HG02623 (cell line): ENCODE measurements at regions not wholly inside any gene's neighbourhood (a gene's known extent, or its start where the extent isn't known, plus 50 kb on each side); places are given as distances from the start of the nearest gene placed in this dataset.

ENCODE experiments used
- ATAC-seq: cut with Tn5 transposase; IDR thresholded peaks from one replicate; pipeline ENCODE4 v1.9.1; 2021; ENCODE audit warnings: moderate library complexity; ENCODE audit not compliant: unreplicated experiment

DNA sequence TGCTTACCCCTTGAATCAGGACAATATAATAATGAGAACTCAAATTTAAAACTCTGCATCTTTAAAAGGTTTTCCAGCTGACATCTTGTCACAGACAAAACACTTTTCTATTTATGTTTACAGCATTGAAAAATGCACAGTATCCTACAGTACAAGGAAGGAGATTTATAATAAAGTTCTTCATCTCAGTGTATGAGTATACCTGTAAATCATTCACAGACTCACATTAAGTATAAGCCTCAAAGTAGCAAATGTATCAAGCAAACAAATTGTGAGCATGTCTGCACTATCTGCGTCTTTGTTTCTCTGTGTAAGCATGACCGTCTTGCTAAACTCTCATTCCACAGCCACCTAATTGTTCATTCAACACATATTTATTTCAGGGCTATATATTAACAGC lies 52.8 kb downstream of the PPP1R2C start:
- ATAC-seq: no peak

DNA sequence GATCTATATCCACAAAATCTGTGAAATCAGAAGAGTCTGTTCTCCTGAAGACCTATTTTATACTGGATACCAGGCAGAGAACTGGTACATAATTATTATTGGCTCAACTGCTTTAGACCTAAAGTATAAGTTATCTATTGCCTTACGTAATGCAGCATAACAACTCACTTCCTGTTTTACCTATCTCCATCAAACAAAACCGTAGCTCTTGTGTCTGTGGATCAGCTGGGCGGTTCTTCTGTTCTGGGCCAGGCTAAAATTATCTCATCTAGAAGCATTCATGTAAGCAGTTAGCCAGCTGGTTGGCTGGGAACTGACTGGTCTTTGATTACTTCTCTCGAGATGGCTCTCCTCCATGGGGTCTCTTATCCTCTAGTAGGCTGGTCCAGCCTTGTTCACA lies 57.8 kb downstream of the PPP1R2C start:
- no peak for ATAC-seq

DNA sequence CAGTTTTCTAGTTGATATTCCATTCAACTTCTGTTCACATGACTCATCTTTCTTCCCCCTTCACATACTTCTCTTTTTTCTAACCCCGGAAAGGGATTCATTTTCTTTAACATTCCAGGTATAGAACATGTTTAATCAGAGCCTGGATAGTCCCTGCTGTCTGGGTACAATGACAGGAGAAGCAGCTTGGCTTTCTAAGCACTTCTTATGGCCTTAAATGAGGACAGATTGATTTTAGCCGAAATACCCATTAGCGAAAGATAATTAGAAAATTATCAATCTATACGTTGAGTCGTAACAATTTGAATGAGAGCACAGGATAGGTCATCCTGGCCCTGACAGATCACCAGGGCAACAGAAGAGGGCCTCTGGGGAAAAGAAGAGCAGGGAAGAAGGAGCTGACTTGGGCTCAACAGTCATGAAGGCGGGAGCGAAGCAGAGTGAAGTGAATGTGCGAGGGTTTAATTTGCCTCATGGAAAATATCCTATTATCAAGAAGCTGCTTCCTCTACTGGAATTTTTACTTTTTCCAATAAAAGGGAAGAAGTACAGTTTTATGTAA lies 62.2 kb downstream of the PPP1R2C start:
- no peak for ATAC-seq

DNA sequence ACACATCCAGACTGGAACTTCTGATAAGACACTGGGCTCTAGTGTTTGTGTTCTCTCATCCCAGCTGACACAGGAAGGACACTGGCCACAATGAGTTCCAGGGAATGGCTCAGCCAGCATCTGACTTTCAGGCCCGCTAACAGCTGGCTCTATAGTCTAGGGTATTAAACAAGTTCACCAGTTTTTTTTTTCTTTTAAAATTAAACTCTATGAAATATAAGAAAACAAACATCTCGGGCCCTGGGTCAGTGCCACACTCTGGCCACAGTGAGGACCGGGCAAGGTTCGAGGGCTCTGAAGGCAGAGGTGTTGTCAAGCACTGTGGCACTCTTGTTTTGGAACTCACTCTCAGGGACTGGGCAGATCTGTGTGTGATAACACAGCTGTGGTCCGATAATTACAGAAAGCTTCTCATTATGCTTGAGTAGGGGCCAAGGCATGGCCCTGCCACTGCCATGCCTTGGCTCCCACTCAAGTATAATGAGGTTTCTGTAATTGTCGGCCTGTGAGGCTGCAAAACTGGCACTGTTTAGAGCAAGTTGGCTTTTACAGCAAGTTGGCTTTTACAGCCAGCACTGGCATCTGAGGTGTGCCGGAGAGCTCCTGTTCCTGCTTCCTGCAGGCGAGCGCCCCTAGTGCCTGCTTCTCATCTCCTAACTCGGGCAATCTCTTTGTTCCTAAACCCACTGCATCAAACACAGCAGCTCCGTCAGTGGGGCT lies 62.8 kb downstream of the PPP1R2C start:
- ATAC-seq: peak; percentile 48

DNA sequence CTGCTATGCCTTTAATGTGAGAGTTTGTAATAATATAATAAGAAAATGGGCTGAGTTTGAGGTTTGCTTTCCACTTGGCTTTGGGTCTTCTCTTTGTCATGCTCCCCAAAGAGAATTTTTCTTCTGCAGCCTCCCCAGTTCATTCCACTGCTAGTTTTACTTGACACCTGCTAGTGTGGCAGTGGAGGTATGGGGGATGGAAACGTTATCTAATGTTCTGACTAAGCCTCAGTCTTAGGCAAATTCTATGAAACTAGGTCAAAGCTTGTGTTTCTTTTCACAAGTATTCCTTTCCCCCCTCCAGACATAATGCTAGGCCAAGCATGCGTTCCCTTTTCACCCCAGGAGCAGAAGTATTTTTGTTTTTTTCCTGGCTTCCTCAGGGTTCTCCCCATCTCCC lies 67.5 kb downstream of the PPP1R2C start:
- ATAC-seq: no peak

DNA sequence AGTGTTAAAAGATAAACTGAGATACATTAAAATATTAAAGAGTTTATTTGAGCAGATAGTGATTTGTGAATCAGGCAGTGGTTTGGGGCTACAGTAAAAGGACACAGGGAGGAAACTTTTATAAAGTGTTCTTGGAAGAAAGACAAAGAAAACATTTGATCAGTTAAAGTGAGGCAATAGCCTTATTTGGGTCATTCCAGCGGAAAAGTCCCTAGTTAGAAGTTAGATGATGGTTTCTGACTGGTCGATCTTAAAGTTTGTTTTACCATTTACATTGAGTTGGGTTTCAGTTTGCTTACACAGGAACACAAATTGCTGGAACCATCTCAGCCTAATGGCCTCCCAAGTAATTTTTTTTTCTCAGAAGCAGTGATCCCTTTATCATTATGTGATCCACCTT lies 69.7 kb downstream of the PPP1R2C start:
- ATAC-seq: no peak

DNA sequence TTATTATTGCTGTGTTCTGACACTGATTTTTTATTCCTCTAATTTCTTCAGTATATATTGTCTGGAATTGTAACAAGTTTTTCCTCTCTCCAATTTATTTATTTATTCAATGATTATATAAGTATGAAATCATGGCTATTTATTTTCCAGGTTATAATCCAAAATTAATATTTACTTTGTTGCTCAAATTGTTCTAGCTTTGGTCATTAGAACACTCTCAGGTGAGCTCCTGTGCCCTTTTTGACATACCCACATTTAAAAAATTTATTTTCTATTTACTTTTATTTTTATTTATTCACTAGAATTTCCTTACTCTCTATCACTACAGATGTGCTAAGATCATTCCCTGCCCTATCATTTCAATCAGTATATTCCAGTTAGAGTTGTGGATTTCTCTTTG lies 70.2 kb downstream of the PPP1R2C start:
- no peak for ATAC-seq

DNA sequence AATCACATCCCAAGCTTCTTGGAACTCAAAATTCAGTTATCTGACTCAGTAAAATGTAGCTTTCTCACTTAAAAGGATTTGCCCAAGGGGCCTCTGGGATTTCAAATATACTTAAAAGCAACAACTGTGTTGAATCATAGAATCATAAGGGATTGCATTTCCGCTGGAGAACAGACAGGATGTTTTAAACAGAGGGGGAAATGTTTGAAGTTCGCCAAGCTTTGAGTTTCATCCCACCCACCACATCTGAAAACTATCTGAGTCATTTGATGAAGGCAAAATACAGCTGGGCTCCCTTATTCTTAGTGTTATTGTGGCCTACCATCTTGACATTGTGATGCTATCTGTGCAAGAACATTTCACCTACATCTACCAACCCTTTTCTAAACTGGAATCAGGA lies 73.5 kb downstream of the PPP1R2C start:
- ATAC-seq: no peak

DNA sequence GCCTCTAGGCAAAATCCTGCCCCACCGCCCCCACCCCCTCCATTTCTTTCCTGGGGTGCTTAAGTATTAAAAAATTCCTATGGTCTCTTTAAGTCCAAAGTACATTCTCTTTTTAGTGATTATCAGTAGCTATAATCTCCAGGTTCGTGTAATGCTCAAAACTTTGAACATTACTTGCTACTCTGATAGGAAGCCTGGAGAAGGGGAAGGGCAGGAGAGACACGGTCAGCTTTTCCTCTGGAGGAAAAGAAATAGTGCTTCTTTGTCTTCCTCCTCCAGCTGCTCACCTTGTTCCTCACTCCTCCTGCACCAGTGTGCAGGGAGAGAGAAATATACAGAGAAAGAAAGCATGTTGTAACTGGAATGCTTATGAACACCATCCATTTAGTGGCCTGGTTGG lies 80.4 kb downstream of the PPP1R2C start:
- ATAC-seq: no peak

DNA sequence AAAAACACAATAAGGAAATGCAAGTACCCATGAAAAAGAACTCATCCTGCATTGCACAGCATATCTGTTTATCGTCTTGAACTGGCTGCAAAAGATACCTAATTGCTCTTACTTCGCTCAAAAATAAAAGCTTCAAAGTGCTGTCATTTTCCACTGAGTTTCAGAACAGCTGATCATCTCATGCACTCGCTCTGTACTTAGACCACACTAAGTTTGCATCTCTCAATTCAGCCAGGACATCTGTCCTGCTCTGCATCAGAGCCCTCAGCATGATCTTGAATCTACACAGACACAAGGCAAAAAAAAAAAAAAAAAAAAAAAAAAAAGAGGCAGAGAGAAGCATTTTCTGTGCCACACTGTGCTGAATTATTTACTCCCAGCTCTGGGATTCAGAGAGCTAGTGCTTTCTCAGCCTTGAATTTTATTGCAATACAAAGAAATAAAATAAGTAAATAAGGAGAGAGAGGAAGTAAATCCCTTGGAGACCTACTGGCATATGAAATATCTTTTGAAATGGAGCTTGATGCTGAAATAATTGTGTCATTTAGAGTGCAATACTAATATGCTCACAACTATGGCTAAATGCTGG lies 81.3 kb downstream of the PPP1R2C start:
- no peak for ATAC-seq

DNA sequence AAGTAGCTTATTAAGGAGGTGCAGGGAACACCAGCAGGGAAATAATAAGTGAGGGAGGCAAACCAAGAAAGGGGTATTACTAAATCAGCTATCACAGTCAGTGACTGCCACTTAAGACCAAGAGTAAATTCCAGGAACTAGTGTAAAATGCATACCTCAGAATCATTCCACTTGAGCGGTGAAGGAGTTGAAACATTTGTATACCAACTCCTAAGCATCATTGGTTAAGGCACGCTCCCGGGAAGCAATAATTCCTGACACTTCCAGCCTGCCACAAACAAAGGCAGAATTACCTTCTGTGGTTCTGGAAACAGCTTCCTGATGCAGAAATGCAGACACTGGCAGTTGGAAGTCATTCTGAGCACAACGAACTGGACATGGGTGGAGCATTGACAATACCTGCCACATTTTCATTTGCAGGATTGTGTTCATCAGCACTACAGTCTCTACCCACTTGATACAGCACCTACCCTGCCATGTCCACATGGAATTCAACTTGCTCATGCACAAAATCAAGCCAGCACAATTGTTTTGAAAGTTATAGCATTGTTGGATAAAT lies 82.1 kb downstream of the PPP1R2C start:
- ATAC-seq: no peak

DNA sequence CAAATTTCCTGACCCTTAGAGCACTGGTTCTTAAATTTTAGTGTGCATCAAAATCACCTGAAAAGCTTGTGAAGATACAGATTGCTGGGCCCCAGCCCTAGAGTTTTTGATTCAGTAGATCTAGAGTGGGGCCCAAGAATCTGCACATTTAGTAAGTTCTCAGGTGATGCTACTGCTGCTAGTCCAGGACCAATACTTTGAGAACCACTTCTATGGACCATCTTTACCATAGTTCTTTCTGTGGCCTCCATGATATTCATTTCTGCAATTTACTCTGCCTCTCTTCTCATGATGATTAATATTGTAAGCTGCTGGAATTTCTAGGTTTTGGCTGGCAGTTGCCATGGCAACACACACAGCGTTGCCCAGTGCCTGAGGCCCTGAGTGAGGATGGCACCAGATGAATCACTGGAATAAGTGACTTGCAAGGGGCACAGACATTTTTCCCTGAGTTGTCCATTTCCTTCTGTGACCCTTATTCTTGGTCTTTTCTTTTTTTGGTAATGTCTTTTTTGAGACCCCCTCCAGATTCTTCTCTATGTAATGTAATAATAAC lies 83.6 kb downstream of the PPP1R2C start:
- no peak for ATAC-seq

DNA sequence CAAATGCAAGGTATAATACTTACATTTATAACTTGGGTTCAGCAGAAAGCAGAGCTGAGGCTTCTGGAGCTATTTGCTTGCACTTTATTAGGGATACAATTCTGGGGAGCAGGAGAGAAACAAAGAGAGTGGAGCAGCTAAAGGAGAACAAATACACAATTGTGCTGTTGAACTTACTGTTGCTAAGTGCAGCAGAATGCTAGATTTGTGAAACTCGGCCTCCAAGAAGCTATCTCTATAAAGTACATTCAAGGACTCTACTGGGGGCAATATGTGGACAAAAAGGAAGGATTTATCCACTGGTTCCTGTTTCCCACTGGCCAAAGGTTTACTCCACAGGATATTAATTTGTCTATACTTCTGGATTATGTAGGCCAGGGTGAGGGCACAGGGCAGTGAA lies 86.8 kb downstream of the PPP1R2C start:
- no peak for ATAC-seq

DNA sequence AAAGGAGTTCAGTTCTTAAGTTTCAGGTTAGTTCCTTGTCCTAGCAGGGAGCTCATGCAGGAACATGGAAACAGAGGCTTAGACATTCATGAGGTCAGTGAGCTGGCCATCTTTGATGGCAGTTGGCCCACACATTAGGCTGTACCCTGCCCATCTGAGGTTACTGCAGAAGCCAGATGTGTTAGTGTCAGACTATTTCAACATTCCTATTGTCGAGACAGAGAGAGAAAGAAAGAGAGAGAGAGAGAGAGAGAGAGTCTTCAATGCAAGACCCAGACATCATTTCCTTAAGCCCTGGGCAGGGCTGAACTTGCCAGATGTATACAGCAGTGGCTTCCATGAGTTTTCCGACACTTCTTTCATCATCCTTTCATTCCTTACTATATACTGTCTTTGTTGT lies 91.3 kb downstream of the PPP1R2C start:
- no peak for ATAC-seq

DNA sequence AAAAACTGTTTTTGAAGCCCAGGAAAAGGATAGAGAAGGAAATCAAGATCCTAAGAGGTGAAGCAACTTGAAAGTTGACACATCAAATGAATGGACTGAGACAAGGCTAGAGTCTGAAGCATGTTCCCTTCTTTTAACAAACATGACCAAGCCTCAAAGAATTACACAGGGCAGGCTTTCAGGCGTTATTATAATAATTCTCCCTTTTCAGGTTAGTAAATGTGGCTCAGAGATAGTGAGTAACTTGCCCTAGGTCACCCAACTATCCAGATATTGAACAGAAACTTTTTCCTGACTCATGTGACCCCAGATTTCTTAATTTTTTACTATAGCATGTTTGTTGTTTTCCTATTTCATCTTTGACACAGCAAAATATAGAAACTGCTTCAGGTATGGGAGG lies 91.7 kb downstream of the PPP1R2C start:
- ATAC-seq: no peak

DNA sequence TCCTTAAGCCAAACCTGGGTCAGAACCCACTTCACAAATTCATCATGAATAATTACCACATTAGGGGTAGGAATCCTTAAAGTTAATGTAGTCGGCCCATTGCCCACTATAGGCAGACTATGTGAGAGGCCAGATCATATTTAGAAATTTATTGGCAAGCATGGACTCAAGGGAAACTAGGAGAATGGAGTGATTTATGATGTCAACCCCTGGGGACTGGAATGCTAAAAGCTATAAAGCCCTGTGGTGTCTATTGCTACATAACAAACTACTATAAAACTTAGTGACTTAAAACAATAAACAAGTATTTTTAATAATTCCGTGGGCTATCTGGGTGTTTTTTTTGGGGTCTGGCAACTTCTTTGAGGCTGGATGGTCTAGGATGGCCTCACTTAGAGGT lies 93.9 kb downstream of the PPP1R2C start:
- ATAC-seq: no peak

DNA sequence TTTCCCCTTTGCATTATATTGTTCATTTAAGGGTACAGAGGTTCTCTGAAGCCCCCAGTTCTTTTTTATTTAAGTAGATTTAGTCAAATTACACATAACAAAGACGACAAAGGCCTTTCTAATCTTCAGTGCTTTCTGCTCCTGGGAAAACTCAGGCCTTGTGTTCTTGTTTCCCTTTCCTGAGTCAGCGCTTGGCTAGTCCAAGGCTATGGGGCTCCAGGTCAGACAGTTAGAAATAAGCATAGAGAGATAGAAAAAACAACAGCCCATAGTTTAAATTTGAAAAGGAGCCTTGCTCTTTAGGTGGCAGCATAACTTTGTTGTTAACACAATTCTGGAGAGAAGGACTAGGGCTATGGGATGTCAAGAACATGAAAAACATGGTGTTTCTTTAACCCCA lies 97.3 kb downstream of the PPP1R2C start:
- ATAC-seq: no peak

DNA sequence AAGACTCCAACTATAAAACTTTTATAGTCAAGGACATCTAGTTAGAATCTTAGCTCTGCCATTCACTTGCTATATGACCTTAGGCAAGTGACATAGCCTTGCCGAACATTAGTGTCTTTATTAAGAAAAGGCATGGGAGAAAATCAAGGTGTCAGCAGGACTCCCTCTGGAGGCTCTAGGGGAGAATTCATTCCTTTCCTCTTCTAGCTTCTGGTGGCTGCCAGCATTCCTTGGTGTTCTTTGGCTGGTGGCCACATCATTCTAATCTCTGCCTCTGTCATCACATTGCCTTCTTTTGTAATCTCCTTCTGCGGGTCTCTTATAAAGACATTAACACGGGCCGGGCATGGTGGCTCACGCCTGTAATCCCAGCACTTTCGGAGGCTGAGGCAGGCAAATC lies 99.8 kb downstream of the PPP1R2C start:
- ATAC-seq: no peak

DNA sequence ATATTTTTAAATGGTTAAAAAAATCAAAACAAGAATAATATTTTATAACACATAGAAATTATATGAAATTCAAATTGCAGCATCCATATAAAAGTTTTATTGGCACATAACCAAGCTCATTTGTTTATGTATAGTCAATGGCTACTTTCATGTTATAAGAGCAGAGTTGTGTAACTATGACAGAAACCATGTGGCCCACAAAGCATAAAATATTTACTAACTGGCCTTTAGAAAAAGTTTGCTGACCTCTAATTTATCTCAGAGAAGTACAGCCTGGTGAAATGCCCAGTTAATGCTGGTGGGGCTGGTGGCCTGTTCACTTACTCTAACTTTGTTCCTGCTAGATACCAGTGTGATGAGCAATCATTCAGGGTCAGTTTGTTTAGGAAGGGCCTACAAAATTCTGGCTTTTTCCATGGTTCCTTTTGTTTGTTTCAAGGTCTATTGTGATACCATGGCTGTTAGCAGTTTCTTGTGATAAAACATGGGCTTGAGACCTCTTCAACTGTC lies 104.6 kb downstream of the PPP1R2C start:
- ATAC-seq: no peak

DNA sequence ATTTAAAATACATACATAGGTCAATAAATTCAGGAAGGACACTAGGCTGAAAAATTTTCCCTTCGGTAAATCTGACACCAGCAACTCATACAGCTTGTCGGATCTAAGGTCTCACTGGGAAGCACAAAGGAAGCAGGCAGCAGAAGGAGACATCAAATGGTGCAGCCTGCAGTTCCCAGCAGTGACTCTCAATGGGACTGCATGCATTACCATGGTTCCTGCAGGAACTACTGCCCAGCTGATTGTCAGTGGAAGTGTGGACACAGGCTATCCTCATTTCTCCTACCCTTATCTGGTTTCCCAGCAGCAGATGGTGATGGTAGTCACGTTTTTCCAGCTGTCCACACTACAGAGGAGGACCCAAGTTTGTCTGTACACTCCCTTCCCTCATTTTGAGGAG lies 113.3 kb downstream of the PPP1R2C start:
- ATAC-seq: no peak

DNA sequence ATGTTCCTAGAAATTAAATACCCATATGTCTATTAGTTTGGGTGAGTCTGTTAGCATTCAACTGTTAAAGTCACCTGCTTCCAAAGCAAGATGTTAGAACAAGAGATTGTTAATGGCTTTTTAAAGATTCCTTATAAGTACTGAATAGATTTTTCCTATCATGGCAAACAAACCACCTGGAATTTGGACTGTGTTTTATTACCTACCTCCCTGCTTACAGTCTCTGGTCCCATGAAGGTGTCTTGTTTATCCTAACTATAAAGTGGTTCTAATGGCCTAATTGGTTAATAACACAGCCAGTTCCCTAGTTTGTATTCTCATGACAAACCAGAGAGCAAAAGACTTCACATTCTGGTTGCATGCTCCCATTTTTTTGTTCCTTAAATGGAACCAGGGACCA lies 149.5 kb downstream of the PPP1R2C start:
- no peak for ATAC-seq

DNA sequence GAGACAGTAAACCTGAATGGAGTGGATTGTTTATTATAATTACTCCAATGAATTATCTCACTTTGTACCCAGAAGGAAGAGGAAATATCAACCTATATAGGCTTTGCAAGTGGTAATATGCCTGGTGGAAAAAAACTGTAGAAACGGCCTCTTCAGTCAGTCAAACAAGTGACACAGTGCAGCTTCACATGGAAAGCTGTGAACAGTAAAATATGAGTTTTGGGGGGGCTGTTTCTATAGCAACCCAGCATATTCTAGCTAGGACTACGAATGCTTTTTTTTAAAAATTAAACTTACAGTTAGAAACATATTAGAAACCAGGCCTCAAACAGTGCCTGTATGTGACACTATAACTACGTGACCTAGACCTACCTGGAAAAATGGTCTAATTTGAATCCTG lies 150.1 kb downstream of the PPP1R2C start:
- no peak for ATAC-seq
